ENCODE measurements at regions not wholly inside any gene's neighbourhood (a gene's known extent, or its start where the extent isn't known, plus 50 kb on each side); places are given as distances from the start of the nearest gene placed in this dataset.
A peak's percentile ranks its signal among the peaks of the same experiment; 100 is the strongest.
"Not testable (repeated sequence)": the region's sequence is repeated elsewhere in the genome, so short reads cannot be mapped to it uniquely, and the experiment has no call there.

DNA sequence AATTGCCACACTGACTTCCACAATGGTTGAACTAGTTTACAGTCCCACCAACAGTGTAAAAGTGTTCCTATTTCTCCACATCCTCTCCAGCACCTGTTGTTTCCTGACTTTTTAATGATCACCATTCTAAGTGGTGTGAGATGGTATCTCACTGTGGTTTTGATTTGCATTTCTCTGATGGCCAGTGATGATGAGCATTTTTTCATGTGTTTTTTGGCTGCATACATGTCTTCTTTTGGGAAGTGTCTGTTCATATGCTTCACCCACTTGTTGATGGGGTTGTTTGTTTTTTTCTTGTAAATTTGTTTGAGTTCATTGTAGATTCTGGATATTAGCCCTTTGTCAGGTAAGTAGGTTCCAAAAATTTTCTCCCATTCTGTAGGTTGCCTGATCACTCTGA, 148.5 kb upstream of the ACTBL2 start:
- not testable (repeated sequence) for H3K4me1 Mint-ChIP-seq (ENCODE audit: low read depth); H3K27me3 Mint-ChIP-seq (ENCODE audit: low read depth); H3K36me3 Mint-ChIP-seq (ENCODE audit: low read depth); H3K27ac Mint-ChIP-seq; H3K4me3 Mint-ChIP-seq; DNase-seq (ENCODE audit: low spot score); H3K9me3 Mint-ChIP-seq

- no peaks in the 10 kb centered on the region for H3K4me1 Mint-ChIP-seq (ENCODE audit: low read depth)
- H3K4me3 Mint-ChIP-seq = no peak overlapping the region
- no peak overlapping the region for H3K27ac Mint-ChIP-seq
- peaks cover 2% of the 10 kb centered on the region for H3K27me3 Mint-ChIP-seq (ENCODE audit: low read depth)
- no peaks in the 10 kb centered on the region for H3K36me3 Mint-ChIP-seq (ENCODE audit: low read depth)
- no peak for DNase-seq (ENCODE audit: low spot score)
- H3K9me3 Mint-ChIP-seq = no peaks in the 10 kb centered on the region
These were observed 145.1 kb upstream of the ACTBL2 start for GRCh38 chr5:57627661-57628060.

- no peak overlapping the region for H3K4me3 Mint-ChIP-seq
- no peaks in the 10 kb centered on the region for H3K9me3 Mint-ChIP-seq
- peaks cover 5% of the 10 kb centered on the region for H3K27me3 Mint-ChIP-seq (ENCODE audit: low read depth)
- no peaks in the 10 kb centered on the region for H3K4me1 Mint-ChIP-seq (ENCODE audit: low read depth)
- no peak overlapping the region for H3K27ac Mint-ChIP-seq
- no peak for DNase-seq (ENCODE audit: low spot score)
- no peaks in the 10 kb centered on the region for H3K36me3 Mint-ChIP-seq (ENCODE audit: low read depth)
These were observed 144.1 kb upstream of the ACTBL2 start for GRCh38 chr5:57626703-57627102.

DNA sequence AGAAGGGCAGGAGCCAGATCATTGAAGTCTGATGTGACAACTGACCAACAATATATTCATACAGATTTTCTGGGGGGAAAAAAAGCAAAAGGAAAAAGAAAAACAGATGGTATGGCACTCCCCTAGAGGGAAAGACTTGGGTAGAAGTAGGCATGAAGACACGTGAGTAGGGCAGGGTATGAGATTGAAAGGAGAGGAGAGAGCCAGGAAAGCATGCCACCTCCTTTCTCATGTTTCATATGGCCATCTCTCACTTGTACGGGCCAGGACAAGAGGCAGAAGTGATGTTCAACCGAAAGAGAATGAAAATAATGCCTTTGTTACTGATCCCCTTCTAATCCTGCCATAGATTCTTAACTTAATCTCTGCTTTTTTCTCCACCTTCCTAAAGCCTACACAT, 139.0 kb upstream of the ACTBL2 start:
- Mint-ChIP-seq H3K27me3 (ENCODE audit: low read depth) (peaks cover 14% of the 10 kb centered on the region), H3K4me1 (ENCODE audit: low read depth) (no peaks in the 10 kb centered on the region), H3K9me3 (no peaks in the 10 kb centered on the region), H3K4me3 (no peak overlapping the region), H3K27ac (no peak overlapping the region), H3K36me3 (ENCODE audit: low read depth) (no peaks in the 10 kb centered on the region)
- no peak for DNase-seq (ENCODE audit: low spot score)

DNA sequence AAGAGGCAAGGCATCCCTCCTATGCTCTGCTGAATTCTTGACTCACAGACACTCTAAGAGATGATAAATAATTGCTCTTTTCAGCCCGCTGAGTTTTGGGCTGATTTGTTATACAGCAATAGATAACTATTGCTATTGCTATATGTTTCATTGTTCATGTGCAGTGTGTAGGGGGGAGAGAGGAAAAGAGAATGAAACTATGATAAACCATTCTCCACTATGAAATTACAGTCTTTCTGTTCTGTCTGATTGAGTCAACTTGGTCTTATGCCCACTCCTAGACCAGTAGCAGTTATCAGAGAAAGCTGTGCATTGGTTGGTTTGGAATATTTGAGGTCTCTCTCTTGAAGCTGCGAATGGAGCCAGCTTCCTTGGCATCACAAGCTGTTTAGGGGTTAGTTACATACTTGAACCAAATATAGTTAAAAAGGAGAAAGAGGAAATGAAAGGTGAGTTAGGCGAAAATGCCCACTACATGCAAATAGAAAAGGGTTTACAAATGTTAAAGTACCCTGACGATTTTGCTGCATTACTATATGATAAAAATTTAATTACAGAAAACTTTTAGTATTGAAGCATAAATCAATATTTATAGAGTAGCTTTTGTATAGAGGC, 136.3 kb upstream of the ACTBL2 start:
- Mint-ChIP-seq H3K4me1 (ENCODE audit: low read depth) (no peaks in the 10 kb centered on the region), H3K36me3 (ENCODE audit: low read depth) (no peaks in the 10 kb centered on the region), H3K27me3 (ENCODE audit: low read depth) (peaks cover 16% of the 10 kb centered on the region), H3K27ac (no peak overlapping the region), H3K4me3 (no peak overlapping the region), H3K9me3 (no peaks in the 10 kb centered on the region)
- no peak for DNase-seq (ENCODE audit: low spot score)

GRCh38 chr5:57613741-57614140, 131.1 kb upstream of the ACTBL2 start:
- H3K27ac Mint-ChIP-seq = no peak overlapping the region
- H3K9me3 Mint-ChIP-seq = no peaks in the 10 kb centered on the region
- H3K4me1 Mint-ChIP-seq (ENCODE audit: low read depth) = no peaks in the 10 kb centered on the region
- no peak for DNase-seq (ENCODE audit: low spot score)
- no peaks in the 10 kb centered on the region for H3K36me3 Mint-ChIP-seq (ENCODE audit: low read depth)
- peaks cover 6% of the 10 kb centered on the region for H3K27me3 Mint-ChIP-seq (ENCODE audit: low read depth)
- no peak overlapping the region for H3K4me3 Mint-ChIP-seq

GRCh38 chr5:57611177-57611576, 128.6 kb upstream of the ACTBL2 start:
- no peak overlapping the region for H3K4me3 Mint-ChIP-seq
- no peaks in the 10 kb centered on the region for H3K36me3 Mint-ChIP-seq (ENCODE audit: low read depth)
- DNase-seq (ENCODE audit: low spot score) = no peak
- no peaks in the 10 kb centered on the region for H3K9me3 Mint-ChIP-seq
- no peaks in the 10 kb centered on the region for H3K4me1 Mint-ChIP-seq (ENCODE audit: low read depth)
- peaks cover 4% of the 10 kb centered on the region for H3K27me3 Mint-ChIP-seq (ENCODE audit: low read depth)
- no peak overlapping the region for H3K27ac Mint-ChIP-seq

DNA sequence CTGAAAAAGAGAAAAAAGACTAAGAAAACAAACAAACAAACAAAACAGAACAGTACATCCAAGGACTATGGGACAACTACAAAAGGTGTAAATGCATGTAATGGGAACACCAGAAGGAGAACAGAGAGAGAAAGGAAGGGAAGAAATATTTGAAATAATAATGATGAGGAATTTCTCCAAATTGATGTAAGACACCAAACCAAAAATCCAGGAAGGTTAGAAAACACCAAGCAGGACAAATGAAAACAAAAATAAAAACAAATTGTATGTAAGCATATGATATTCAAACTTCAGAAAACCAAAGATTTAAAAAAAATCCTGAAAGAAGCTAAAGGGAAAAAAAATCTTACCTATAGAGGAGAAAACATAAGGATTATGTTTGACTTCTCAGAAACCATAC, 125.9 kb upstream of the ACTBL2 start:
- peaks cover 4% of the 10 kb centered on the region for H3K27me3 Mint-ChIP-seq (ENCODE audit: low read depth)
- H3K4me3 Mint-ChIP-seq = no peak overlapping the region
- no peaks in the 10 kb centered on the region for H3K9me3 Mint-ChIP-seq
- H3K4me1 Mint-ChIP-seq (ENCODE audit: low read depth) = no peaks in the 10 kb centered on the region
- DNase-seq (ENCODE audit: low spot score) = no peak
- no peaks in the 10 kb centered on the region for H3K36me3 Mint-ChIP-seq (ENCODE audit: low read depth)
- no peak overlapping the region for H3K27ac Mint-ChIP-seq

- Mint-ChIP-seq H3K36me3 (ENCODE audit: low read depth) (no peaks in the 10 kb centered on the region), H3K9me3 (no peaks in the 10 kb centered on the region), H3K27ac (no peak overlapping the region), H3K4me1 (ENCODE audit: low read depth) (peaks cover 6% of the 10 kb centered on the region), H3K27me3 (ENCODE audit: low read depth) (peaks cover 7% of the 10 kb centered on the region), H3K4me3 (no peak overlapping the region)
- DNase-seq (ENCODE audit: low spot score) = no peak
These were observed 119.4 kb upstream of the ACTBL2 start for GRCh38 chr5:57601996-57602395.

DNA sequence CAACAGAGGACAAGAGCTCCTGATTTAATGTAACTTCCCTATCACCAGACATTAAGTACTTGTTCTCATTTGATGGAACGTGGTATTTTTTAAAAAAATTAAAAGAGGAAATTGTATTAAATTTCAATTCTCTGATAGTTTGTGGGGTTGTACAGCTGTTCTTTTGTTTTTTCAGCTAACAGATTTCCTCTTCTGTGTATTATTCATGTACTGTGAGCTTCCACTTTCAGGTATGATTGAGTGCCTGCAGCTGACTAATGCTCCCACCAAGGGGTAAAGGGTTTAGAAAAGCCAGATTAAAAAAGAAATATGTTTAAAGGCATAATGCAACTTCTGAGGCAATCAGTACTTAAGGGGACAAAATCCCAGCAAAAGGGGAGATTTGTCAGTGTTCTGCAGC, 117.7 kb upstream of the ACTBL2 start:
- no peaks in the 10 kb centered on the region for H3K9me3 Mint-ChIP-seq
- no peaks in the 10 kb centered on the region for H3K36me3 Mint-ChIP-seq (ENCODE audit: low read depth)
- H3K4me3 Mint-ChIP-seq = no peak overlapping the region
- no peak overlapping the region for H3K27ac Mint-ChIP-seq
- H3K27me3 Mint-ChIP-seq (ENCODE audit: low read depth) = peaks cover 7% of the 10 kb centered on the region
- peaks cover 6% of the 10 kb centered on the region for H3K4me1 Mint-ChIP-seq (ENCODE audit: low read depth)
- no peak for DNase-seq (ENCODE audit: low spot score)

GRCh38 chr5:57598756-57599155, 116.1 kb upstream of the ACTBL2 start:
- Mint-ChIP-seq H3K27ac (no peak overlapping the region), H3K36me3 (ENCODE audit: low read depth) (no peaks in the 10 kb centered on the region), H3K9me3 (no peaks in the 10 kb centered on the region), H3K4me3 (no peak overlapping the region), H3K27me3 (ENCODE audit: low read depth) (peaks cover 4% of the 10 kb centered on the region), H3K4me1 (ENCODE audit: low read depth) (peaks cover 6% of the 10 kb centered on the region)
- DNase-seq (ENCODE audit: low spot score) = peak; percentile 22

DNA sequence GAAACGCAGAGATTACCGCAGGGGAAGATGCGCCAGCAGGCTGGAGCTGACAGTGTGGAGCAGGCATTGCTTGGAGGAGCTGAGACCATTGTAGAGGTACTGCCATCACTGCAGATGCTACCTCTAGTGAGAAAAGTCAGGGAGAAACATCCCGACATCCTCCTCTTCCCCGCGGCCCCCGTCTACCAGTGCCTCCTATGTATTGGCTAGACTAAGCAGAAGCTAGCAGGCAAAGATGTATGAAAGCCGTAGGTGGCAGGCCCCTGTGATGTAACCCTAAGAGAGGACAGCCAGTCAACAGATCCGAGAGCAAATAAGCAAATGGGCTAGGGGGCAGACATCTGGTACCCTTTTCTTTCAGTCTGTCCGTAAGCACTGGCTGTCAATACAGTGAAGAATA, 115.5 kb upstream of the ACTBL2 start:
- Mint-ChIP-seq H3K9me3 (no peaks in the 10 kb centered on the region), H3K27ac (no peak overlapping the region), H3K4me1 (ENCODE audit: low read depth) (peaks cover 6% of the 10 kb centered on the region), H3K4me3 (no peak overlapping the region), H3K36me3 (ENCODE audit: low read depth) (no peaks in the 10 kb centered on the region), H3K27me3 (ENCODE audit: low read depth) (peaks cover 4% of the 10 kb centered on the region)
- no peak for DNase-seq (ENCODE audit: low spot score)

DNA sequence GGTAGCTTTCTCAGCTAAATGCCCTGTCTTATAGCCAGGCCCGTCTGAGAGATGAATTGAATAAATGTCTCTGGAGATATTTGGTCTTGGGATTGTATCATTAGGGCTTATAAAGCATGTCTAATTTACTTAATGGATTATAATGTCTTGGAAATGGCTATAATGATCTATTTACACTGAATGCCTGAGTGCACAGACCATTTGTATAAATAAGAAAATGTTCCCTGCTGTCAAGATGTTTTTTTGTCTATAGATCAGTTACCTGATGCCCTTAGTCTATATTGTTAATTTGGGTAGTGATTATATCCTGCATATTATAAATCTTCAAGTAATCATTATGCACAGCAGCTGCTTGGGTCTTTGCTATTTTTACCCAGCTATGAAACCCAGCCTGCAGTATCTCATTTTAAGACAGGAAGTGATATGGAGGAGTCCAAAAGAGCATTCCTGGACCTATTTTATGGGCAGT, 112.9 kb upstream of the ACTBL2 start:
- no peak overlapping the region for H3K27ac Mint-ChIP-seq
- no peak for DNase-seq (ENCODE audit: low spot score)
- H3K36me3 Mint-ChIP-seq (ENCODE audit: low read depth) = no peaks in the 10 kb centered on the region
- no peak overlapping the region for H3K4me3 Mint-ChIP-seq
- H3K27me3 Mint-ChIP-seq (ENCODE audit: low read depth) = no peaks in the 10 kb centered on the region
- peaks cover 6% of the 10 kb centered on the region for H3K4me1 Mint-ChIP-seq (ENCODE audit: low read depth)
- no peaks in the 10 kb centered on the region for H3K9me3 Mint-ChIP-seq

DNA sequence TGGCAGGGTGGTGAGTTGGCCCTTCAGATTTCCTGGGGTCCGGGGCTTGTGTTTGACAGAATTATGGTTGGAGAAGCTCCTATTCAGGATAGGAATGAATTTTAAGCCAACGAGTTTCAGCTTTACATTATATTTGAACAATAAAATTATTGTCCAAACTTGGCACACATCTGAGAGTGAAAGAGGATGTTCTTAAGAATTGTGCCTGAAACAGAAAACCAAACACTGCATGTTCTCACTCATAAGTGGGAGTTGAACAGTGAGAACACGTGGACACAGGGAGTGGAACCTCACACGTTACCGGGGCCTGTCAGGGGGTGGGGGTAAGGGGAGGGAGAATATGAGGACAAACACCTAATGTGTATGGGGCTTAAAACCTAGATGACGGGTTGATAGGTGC, 111.8 kb upstream of the ACTBL2 start:
- no peak overlapping the region for H3K27ac Mint-ChIP-seq
- H3K4me3 Mint-ChIP-seq = no peak overlapping the region
- DNase-seq (ENCODE audit: low spot score) = no peak
- H3K9me3 Mint-ChIP-seq = no peaks in the 10 kb centered on the region
- H3K36me3 Mint-ChIP-seq (ENCODE audit: low read depth) = no peaks in the 10 kb centered on the region
- no peaks in the 10 kb centered on the region for H3K27me3 Mint-ChIP-seq (ENCODE audit: low read depth)
- H3K4me1 Mint-ChIP-seq (ENCODE audit: low read depth) = peaks cover 3% of the 10 kb centered on the region

- Mint-ChIP-seq H3K4me1 (ENCODE audit: low read depth) (no peaks in the 10 kb centered on the region), H3K36me3 (ENCODE audit: low read depth) (no peaks in the 10 kb centered on the region), H3K9me3 (no peaks in the 10 kb centered on the region), H3K4me3 (no peak overlapping the region), H3K27ac (no peak overlapping the region), H3K27me3 (ENCODE audit: low read depth) (peaks cover 3% of the 10 kb centered on the region)
- no peak for DNase-seq (ENCODE audit: low spot score)
These were observed 109.6 kb upstream of the ACTBL2 start for GRCh38 chr5:57592236-57592635.
